Neural progenitor cell (in vitro differentiated cells): ENCODE measurements at regions not wholly inside any gene's neighbourhood (a gene's known extent, or its start where the extent isn't known, plus 50 kb on each side); places are given as distances from the start of the nearest gene placed in this dataset.

ENCODE experiments used
- EZH2 ChIP-seq: fragments of 200-600 bp; sonication (generic); IDR thresholded peaks from 2 replicates; pipeline ENCODE4 v1.6.1; 2017; ENCODE audit warnings: antibody characterized with exemption, mild to moderate bottlenecking, moderate library complexity
- EZH2phosphoT487 ChIP-seq: fragments of 200-600 bp; sonication (generic); IDR thresholded peaks from 2 replicates; pipeline ENCODE4 v1.6.1; 2017; ENCODE audit warnings: antibody characterized with exemption
- TF ChIP-seq, protein P1 (sequence below): fragments of 200-600 bp; sonication (generic); IDR thresholded peaks from 2 replicates; pipeline ENCODE4 v1.5.1; 2017; ENCODE audit warnings: antibody characterized with exemption, mild to moderate bottlenecking

DNA sequence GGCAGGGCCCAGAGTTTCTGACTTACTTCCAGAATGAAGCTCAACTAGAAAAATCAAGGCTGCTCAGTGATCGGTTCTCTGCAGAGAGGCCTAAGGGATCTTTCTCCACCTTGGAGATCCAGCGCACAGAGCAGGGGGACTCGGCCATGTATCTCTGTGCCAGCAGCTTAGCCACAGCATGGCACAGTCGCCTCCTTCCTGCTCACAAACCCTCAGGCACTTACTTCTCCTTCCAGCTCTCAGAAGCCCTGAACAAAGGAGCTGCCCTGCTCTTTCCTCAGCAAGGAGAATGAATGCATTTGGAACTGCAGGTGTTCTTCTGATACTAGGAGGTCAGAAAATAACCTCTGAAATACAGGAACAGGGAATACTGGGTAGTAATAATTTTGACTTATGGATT lies 219.7 kb upstream of the PRSS1 start:
- TF ChIP-seq, protein P1, sequence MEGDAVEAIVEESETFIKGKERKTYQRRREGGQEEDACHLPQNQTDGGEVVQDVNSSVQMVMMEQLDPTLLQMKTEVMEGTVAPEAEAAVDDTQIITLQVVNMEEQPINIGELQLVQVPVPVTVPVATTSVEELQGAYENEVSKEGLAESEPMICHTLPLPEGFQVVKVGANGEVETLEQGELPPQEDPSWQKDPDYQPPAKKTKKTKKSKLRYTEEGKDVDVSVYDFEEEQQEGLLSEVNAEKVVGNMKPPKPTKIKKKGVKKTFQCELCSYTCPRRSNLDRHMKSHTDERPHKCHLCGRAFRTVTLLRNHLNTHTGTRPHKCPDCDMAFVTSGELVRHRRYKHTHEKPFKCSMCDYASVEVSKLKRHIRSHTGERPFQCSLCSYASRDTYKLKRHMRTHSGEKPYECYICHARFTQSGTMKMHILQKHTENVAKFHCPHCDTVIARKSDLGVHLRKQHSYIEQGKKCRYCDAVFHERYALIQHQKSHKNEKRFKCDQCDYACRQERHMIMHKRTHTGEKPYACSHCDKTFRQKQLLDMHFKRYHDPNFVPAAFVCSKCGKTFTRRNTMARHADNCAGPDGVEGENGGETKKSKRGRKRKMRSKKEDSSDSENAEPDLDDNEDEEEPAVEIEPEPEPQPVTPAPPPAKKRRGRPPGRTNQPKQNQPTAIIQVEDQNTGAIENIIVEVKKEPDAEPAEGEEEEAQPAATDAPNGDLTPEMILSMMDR = no peak
- TF ChIP-seq EZH2 = no peak
- no peak for TF ChIP-seq EZH2phosphoT487
